A673 (cell line): ENCODE measurements at regions not wholly inside any gene's neighbourhood (a gene's known extent, or its start where the extent isn't known, plus 50 kb on each side); places are given as distances from the start of the nearest gene placed in this dataset.

ENCODE experiments used
- CTCF ChIP-seq: fragments of 300-800, 200-600 bp; sonication (generic); conservative IDR thresholded peaks from 2 replicates; pipeline ENCODE4 v1.5.1; 2017; ENCODE audit warnings: low read depth, mild to moderate bottlenecking, antibody characterized with exemption, low read length, moderate library complexity, mixed read lengths
- EZH2 ChIP-seq: fragments of 200-600 bp; sonication (generic); IDR thresholded peaks from 2 replicates; pipeline ENCODE4 v1.6.1; 2017; ENCODE audit warnings: borderline replicate concordance, low read depth, mild to moderate bottlenecking, mixed read lengths, antibody characterized with exemption, low read length; ENCODE audit not compliant: poor library complexity, severe bottlenecking

- TF ChIP-seq CTCF: no peak
- TF ChIP-seq EZH2: no peak
Observed at GRCh38 chr5:8253376-8253775, 384.4 kb downstream of the MTRR start.
